ENCODE measurements at regions not wholly inside any gene's neighbourhood (a gene's known extent, or its start where the extent isn't known, plus 50 kb on each side); places are given as distances from the start of the nearest gene placed in this dataset.

DNA sequence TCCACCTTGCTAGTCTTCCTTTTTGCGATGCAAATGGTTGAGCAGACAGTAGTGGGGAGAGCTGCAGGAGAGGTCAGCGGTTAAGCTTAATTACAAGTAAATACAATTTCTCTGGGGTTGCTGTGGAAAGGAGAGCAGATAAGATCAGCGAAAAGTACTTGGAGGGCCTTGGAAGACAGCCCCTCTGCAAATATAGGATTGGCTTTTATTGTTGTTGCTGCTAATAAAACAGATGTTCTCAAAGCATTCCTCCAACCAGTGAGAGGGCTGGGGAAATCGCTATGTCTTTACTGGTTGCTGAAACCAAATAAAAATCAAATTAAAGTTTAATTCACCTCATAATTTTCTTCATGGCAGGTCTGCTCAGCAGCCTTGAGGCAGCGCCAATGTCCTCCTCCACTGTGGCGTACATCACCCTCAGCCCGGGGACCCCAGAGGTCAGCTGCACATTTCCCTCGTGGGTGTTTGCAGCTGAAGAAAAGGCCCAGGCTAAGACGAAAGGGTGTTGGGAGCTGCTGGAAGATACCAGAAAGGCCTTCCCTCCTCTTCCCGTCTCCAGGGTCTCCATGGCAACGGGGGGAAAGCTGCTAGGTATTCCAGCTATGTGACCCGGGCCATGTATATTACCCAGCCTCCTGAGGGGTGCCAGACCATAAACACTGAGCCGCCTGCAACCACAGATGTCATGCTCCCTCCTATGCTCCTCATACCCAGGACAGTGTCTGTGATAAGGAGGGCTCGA is 54.6 kb upstream of the POU2F1 start:
- Histone ChIP-seq H3K4me1 (replicated peaks in 1 of 4; ENCODE audit: control insufficient read depth in 3 of 4, insufficient read depth in 4 of 4, low read length in 3 of 4) (peaks cover 6 to 28% (median 23%) of the 10 kb centered on the region in 4 experiments), H3K9ac (replicated peaks in 1 of 4; ENCODE audit: extremely low read depth in 1 of 4, low read depth in 3 of 4, low read length in 3 of 4) (peak overlapping the region in 2 of 4 experiments; percentile 22 to 40; a peak in 2 of 7 replicates), H3K27me3 (replicated peaks in 1 of 4; ENCODE audit: control insufficient read depth in 3 of 4, extremely low read depth in 1 of 4, insufficient read depth in 3 of 4, low read length in 3 of 4) (no peaks in the 10 kb centered on the region), H2BK20ac (ENCODE audit: low read length) (peak overlapping the region; percentile 87), H3K56ac (replicated peaks; ENCODE audit: insufficient read length, low read depth, low read length) (peak overlapping the region; percentile 8), H3K18ac (ENCODE audit: extremely low read depth, low read length) (peak overlapping the region; percentile 80), H3K23ac (ENCODE audit: insufficient read length) (no peak overlapping the region), H3K79me2 (ENCODE audit: control insufficient read depth in 1 of 2, insufficient read depth in 2 of 2, low read length in 2 of 2) (no peaks in the 10 kb centered on the region), H3K9me3 (ENCODE audit: insufficient read depth in 2 of 2, low read depth in 1 of 2, low read length in 1 of 2) (no peaks in the 10 kb centered on the region), H2AK5ac (ENCODE audit: low read depth, low read length) (no peak overlapping the region), H2BK12ac (ENCODE audit: low read depth, low read length) (peak overlapping the region; percentile 95), H3K23me2 (ENCODE audit: low read depth, low read length) (peaks cover 3% of the 10 kb centered on the region; the same call in 1 of the 2 replicates), H3K36me3 (ENCODE audit: control insufficient read depth in 2 of 4, insufficient read depth in 4 of 4, low read length in 3 of 4) (no peaks in the 10 kb centered on the region), H4K8ac (ENCODE audit: extremely low read depth, insufficient read depth, low read length) (peak overlapping the region; percentile 39; the same call in 1 of the 2 replicates), H3K4ac (replicated peaks; ENCODE audit: insufficient read length, low read depth, low read length) (peak overlapping the region; percentile 40), H4K5ac (ENCODE audit: insufficient read length, low read depth, low read length) (peak overlapping the region; percentile 92), H2BK120ac (replicated peaks; ENCODE audit: low read depth, low read length) (peak overlapping the region; percentile 68), H3K79me1 (ENCODE audit: low read depth, low read length) (no peaks in the 10 kb centered on the region), H2AFZ (ENCODE audit: low read length) (0 out of 2 replicates have a peak overlapping the region, but pooled peaks have one; percentile 55), H4K91ac (replicated peaks; ENCODE audit: insufficient read length, low read length) (peak overlapping the region; percentile 86), H2BK15ac (ENCODE audit: low read length) (no peak overlapping the region), H3K4me2 (ENCODE audit: insufficient read depth in 1 of 2, low read depth in 2 of 2, low read length in 2 of 2) (peak overlapping the region; percentile 50 to 55), H3K14ac (ENCODE audit: insufficient read length) (no peak overlapping the region), H3K4me3 (ENCODE audit: extremely low read depth in 1 of 4, insufficient read depth in 2 of 4, low read depth in 3 of 4, low read length in 4 of 4) (peak overlapping the region in 3 of 4 experiments; percentile 0 to 43 (median 4); a peak in 3 of 8 replicates), H4K20me1 (replicated peaks in 1 of 2; ENCODE audit: control insufficient read depth in 1 of 2, insufficient read depth in 2 of 2, low read length in 2 of 2) (no peaks in the 10 kb centered on the region), H2BK5ac (ENCODE audit: low read depth, low read length) (peak overlapping the region; percentile 88), H3K27ac (ENCODE audit: low read depth, low read length) (peak overlapping the region; percentile 70)
- FAIRE-seq (peak; percentile 85), DNase-seq (ENCODE audit: low read depth in 1 of 2, low spot score in 2 of 2) (peak; percentile 73 to 77)
- ChIA-PET CTCF (ENCODE audit: partially characterized antibody) (interaction anchor here (0.8 to 1.4 kb wide), 5 partner anchors 11 to 100 kb away, joined by 3 to 4 read pairs (median 3); no protein-coding TSS in a partner anchor), POLR2A (ENCODE audit: partially characterized antibody) (interaction anchor here (0.6 to 2.4 kb wide), 5 partner anchors 11 to 461 kb away, joined by 3 to 26 read pairs (median 3); partner anchors contain the start of gene POU2F1)
- 22% methylated on average over 14 of the region's 14 CpGs; no CpG with 5 or more reads in 1 of the 2 experiments for WGBS, 2 experiments (ENCODE audit: extremely low coverage in 1 of 2, insufficient coverage in 1 of 2, insufficient read length in 1 of 2, insufficient replicate concordance in 2 of 2, low coverage in 1 of 2, low lambda C conversion rate in 2 of 2, missing lambda C conversion rate in 1 of 2)
- TF ChIP-seq EP300 (IDR thresholded peaks at IDR 0.05; ENCODE audit: borderline replicate concordance in 1 of 2, low read depth in 2 of 2, low read length in 2 of 2) (peak in 1 of 2 experiments; percentile 35; a peak in 1 of 3 replicates), RBBP5 (IDR thresholded peaks at IDR 0.05; ENCODE audit: borderline replicate concordance, low read depth, low read length) (peak; percentile 73; the same call in 1 of the 2 replicates), POLR2A (IDR thresholded peaks at IDR 0.05; ENCODE audit: control extremely low read depth in 1 of 2, low read depth in 2 of 2, low read length in 2 of 2) (peak in 1 of 2 experiments; percentile 72; a peak in 2 of 3 replicates), SP4 (IDR thresholded peaks at IDR 0.05; ENCODE audit: low read length) (no peak), SAP30 (IDR thresholded peaks at IDR 0.05; ENCODE audit: insufficient read depth, insufficient replicate concordance, low read length) (no peak), KDM5A (IDR thresholded peaks at IDR 0.05; ENCODE audit: low read length) (no peak)
- TF ChIP-seq, protein P1, sequence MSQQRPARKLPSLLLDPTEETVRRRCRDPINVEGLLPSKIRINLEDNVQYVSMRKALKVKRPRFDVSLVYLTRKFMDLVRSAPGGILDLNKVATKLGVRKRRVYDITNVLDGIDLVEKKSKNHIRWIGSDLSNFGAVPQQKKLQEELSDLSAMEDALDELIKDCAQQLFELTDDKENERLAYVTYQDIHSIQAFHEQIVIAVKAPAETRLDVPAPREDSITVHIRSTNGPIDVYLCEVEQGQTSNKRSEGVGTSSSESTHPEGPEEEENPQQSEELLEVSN (IDR thresholded peaks at IDR 0.05) = peak; percentile 56
- TF ChIP-seq, protein P2, sequence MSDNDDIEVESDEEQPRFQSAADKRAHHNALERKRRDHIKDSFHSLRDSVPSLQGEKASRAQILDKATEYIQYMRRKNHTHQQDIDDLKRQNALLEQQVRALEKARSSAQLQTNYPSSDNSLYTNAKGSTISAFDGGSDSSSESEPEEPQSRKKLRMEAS (IDR thresholded peaks at IDR 0.05) = peak; percentile 54

All from H1 (cell line).